GM21786 (cell line): ENCODE measurements at regions not wholly inside any gene's neighbourhood (a gene's known extent, or its start where the extent isn't known, plus 50 kb on each side); places are given as distances from the start of the nearest gene placed in this dataset.
"Not testable (repeated sequence)": the region's sequence is repeated elsewhere in the genome, so short reads cannot be mapped to it uniquely, and the experiment has no call there.

ENCODE experiments used
- ATAC-seq: cut with Tn5 transposase; IDR thresholded peaks from one replicate; pipeline ENCODE4 v1.9.1; 2021; ENCODE audit not compliant: unreplicated experiment

DNA sequence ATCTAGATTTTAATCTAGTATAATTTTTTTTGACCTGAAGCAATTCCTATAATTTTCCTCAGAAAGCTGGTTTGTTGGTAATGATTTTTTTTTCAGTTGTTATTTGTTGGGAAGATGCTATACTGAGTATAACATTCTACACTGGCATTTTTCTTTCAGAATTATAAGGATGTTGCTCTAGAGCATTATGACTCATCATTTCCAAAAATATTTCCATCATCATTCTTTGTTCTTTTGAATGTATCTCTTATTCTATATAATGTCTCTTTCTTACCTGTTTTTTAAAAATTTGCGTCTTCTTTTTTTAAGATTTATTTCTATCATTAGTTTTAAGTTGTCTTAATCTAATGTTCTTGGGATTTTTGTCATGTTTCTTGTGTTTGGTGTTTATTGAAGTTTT is 356.5 kb upstream of the KCND2 start:
- ATAC-seq: no peak

DNA sequence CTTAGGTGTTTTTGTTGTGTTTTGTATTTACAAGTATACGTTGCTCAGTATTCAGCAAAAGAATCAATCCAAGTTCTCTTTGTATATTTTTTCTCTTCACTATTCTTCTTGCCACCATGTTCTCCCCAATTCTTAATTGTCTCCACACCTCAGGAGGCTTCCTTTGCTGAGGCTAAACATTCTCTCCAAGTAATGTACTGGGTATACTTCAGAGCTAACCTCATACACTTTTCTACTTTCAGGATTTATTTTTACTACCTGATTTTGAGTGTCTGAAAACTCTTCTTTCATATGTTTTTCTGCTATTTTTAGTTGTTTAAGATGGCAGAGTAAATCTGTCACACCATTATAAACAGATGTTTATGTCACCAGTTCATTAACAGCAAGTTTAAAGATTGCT is 354.8 kb upstream of the KCND2 start:
- no peak for ATAC-seq

DNA sequence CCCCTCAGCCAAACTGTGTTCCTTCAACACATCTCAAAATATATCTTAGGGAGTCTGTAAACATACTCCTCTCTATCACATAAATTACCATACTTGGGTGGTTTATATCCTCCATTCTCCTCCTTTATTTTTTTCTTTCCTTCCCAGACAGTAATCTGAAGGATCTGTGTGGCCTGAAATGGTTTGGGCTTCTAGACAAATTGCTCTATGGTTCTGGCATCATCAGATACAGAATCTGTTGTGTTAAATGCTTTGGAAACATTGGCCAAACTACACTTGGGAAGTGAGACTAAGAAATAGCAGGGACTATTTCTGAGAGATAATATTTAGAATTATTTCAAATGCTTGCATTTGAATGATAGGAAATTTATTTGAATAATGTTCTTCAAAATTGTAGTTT is 353.0 kb upstream of the KCND2 start:
- no peak for ATAC-seq

DNA sequence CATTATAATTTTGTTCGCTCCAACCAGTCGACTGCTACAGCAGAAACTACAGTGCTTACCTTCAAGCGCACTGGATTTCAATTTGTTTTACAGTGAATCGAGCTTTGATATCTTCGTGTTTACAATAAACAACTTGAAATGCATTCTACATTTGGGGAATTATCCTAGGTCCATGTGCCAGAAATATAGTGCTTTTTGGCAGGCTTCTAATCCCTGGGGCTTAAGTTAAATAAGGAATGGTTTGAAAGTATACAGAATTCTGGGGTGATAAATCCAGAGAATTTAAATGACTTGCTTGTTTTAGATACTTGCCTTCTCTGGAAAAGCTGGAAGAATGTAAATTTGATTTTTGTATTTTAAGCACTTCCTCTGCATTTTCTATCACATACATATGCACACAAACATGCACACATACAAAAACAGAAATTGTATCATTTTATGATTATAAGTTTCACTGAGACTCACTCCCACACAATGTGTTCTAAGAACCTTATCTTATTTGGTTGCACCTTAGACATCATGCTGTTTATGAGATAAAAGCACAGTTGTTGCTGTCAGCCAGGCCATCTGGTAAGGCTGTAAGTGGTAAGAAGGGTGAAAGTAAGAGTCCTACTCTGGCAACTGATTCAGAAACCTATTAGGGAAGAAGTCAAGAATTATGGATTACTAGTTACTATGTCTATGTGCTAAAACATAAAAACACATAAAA is 347.2 kb upstream of the KCND2 start:
- no peak for ATAC-seq

DNA sequence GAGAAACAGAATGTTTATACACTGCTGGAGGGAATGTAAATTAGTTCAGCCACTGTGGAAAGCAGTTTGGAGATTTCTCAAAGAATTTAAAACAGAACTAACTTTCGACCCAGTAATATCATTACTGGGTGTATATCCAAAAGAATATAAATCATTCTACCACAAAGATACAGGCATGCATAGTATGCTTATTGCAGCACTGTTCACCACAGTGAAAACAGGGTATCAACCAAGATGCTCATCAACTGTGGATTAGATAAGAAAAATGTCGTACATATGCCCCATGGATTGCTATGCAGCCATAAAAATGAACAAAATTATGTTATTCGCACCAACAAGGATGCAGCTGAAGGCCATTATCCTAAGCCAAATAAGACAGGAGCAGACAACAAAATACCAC is 343.1 kb upstream of the KCND2 start:
- ATAC-seq: no peak

DNA sequence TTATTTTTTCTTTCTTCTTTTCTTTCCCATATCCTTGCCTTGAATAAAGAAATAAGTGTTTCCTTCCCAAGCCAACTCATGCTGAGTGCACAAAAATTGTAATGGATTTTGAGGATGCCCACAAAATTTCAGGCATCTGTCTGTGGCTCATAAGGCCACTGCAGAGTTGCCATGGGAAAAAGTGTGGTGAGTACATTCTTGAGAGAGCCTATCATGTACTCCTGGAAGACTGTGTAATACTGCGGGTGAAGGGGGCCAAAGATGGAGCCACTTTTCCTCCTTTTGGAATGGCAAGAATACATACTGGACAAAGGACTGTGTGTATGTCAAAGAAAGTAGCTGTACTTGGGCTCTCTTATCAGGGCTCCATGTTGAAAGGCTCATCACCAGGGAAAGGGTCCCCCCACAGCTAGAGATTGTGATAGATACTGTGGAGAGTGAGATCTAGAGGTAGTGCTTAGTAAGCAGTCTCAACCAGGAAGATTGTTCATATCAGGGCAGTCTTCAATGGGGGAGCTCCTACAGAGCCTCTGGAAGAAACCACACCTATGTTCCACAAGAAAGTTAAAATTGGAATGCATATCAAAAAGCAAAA is 341.6 kb upstream of the KCND2 start:
- ATAC-seq: no peak

DNA sequence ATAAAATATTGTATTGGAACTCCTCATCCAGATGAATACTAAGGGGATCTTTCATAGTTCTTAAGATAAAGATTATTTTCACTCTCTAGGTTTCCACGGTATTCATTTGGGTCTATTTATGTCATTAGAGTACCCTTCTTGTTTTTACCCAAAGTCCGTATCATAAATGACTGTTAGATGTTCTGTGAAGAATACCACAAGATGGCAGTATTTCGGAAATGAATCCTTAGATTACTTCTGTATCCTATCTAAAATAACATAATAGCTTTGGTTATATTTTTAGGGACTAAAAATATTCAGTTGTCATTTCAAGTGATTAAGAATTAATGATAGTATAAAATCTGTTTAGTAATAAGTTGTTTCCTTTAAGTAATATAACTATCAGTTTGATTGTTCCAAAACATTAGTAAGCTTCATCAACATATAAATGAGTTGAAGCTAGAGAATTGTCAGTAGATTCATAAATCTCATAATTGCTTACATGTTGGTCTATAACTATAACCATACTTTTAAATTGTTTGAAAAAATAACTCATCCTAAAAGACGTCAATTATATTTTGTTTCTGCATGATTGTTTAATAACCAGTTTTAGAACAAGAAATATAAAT is 337.5 kb upstream of the KCND2 start:
- ATAC-seq: peak; percentile 75

DNA sequence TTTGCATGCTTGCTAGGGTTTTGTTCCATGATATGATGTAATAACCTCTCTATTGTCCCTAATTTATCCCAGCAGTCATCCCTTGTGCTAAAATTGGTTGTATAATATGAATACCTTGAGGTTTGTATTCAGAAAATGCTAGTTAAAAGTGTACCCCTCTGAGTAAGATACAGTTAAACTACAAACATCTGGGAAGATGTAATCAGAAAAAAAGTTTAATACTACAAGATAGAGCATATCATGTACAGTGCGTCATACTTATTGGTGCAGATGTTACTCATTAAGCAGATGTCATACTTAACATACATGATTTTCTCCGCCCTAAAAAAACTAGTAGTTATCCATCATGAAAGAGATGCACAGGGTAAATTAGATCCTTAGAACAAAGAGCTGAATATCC is 336.1 kb upstream of the KCND2 start:
- ATAC-seq: no peak

DNA sequence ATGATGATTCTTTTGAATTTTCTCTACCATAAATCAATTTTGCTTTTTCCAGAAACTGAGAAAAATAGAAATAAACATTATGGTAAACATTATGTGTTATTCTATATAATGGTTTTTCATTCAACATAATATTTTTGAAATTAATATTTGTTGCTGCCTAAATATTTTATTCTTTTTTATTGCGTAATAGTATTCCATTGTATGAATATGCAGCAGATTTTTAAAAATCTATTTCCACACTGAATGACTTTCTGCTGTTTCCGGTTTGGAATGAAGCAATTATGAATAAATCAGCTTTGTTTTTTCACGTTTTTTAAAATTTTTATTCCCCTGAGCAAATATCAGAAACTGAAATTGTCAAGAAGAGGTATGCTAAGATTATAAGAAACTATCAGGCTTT is 335.2 kb upstream of the KCND2 start:
- ATAC-seq: no peak

DNA sequence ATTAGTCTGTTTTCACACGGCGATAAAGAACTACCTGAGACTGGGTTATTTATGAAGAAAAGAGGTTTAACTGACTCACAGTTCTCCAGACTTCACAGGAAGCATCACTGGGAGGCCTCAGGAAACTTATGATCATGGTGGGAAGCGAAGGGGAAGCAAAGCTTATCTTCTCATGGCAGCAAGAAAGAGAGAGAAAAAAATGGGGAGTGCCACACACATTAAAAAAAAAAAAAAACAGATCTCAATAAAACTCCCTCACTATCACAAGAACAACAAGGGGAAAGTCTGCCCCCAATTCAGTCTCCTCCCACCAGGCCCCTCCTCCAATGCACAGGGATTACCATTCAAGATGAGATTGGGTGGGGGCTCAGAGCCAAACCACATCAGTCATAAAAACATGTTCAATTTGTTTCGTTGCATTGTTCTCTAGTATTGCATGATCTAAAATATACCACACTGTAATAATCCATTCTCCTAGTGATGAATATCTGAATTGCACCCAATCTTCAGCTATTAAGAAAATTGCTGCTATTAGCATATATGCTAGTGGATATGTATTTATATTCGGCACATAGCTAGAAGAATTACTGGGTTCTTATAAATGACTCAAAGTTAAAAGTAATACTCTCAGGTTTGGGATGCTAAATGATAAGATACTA is 328.9 kb upstream of the KCND2 start:
- ATAC-seq: no peak

DNA sequence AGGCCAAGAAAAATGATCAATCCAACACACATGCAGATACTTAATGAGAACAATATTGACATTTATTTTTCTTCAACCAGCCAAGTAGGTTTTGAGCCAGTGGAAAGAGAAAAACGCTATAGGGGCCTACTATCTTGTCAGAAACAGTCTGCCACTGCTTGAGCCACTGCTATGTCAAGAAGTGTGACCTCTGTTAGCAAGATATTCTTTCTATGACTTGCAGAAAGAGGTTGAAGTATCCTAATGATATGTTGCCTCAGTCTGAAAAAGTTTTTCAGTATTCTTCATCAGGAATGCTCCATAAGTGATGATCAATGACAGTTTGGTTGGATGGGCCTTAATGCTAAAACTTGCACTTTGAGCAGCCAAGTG is 328.4 kb upstream of the KCND2 start:
- ATAC-seq: no peak

DNA sequence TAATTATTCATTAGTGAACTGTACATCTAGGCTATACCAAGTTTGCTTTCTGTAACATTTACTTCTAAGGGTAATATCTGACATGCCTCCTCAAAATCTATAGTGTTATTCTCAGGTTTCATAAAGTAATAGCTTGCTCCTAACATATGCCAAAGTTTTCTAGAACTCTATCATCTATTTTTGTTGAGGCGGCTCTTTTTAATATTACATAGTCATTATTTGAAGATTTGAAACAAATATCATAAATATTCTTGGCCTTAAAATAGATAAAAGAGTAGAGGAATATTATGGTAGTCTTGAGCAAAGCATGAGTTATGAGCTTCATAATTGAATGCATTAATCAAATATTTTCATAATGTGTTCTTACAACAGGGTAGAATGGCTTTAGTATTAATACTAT is 327.2 kb upstream of the KCND2 start:
- ATAC-seq: no peak

DNA sequence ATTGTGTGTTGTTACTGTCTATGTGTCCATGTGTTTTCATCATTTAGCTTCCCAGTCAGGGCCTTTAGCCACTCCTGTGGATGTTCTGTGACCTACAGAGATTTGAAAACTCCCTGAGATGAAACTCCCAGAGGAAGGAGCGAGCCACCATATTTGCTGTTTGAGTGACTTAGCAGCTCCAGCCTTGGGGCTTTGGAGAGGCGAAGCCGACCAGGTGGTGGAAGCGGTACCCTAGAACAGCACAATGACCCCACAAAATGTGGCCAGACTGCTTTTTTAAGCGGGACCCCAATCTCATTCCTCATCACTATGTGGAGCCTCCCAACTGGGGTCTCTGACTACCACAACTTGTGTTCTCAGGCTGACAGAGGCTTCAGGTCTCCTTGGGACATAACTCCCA is 323.9 kb upstream of the KCND2 start:
- ATAC-seq: no peak

DNA sequence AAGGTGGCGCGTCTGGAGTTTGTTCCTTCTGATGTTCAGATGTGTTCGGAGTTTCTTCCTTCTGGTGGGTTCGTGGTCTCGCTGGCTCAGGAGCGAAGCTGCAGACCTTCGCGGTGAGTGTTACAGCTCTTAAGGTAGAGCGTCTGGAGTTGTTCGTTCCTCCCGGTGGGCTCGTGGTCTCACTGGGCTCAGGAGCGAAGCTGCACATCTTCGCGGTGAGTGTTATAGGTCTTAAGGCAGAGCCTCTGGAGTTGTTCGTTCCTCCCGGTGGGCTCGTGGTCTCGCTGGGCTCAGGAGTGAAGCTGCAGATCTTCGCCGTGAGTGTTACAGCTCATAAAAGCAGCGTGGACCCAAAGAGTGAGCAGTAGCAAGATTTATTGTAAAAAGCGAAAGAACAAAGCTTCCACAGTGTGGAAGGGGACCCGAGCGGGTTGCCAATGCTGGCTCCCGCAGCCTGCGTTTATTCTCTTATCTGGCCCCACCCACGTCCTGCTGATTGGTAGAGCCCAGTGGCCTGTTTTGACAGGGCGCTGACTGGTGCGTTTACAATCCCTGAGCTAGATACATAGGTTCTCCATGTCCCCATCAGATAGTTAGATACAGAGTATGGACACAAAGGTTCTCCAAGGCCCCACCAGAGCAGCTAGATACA is 322.5 kb upstream of the KCND2 start:
- ATAC-seq: not testable (repeated sequence)

DNA sequence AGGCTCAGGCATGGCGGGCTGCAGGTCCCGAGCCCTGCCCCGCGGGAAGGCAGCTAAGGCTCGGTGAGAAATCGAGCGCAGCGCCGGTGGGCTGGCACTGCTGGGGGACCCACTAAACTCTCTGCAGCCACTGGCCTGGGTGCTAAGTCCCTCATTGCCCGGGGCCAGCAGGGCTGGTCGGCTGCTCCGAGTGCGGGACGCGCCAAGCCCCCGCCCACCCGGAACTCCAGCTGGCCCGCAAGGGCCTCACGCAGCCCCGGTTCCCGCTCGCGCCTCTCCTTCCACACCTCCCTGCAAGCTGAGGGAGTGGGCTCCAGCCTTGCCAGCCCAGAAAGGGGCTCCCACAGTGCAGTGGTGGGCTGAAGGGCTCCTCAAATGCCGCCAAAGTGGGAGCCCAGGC is 321.4 kb upstream of the KCND2 start:
- not testable (repeated sequence) for ATAC-seq

DNA sequence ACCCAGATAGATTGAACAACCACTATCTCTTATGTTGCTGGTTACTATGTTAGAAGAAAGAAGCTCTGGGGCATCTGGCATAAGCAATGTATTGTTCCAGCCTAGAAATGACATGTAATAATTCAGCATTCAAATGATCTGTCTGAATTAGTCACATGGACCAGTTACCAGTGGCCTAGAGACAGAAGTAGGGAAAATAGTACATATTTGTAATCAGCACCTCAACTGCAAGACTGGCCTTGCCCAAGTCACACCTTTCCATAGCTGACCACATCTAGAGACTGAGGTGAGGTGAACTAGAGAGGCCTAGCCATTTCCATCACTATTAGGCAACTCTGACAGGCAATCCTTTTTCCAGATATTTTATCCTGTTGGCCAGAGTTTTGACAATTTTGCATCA is 315.6 kb upstream of the KCND2 start:
- ATAC-seq: no peak

DNA sequence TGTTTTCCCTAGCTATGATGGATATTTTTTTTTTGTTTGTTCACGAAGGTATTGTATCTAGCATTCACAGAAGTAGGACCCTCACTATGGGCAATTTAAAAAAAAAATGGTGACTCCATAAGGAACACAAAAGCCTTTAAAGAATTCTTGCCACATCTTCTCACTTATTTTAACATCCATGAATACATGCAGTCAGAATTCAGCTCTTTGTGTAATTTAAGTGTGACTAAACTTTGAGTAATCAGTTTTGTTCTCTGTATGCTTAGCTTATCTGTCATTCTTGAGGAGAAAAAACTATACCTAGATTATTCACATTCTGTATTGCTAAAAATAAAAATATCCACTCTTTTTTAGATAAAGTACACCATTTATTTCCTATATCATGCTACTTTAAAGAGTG is 313.2 kb upstream of the KCND2 start:
- no peak for ATAC-seq

DNA sequence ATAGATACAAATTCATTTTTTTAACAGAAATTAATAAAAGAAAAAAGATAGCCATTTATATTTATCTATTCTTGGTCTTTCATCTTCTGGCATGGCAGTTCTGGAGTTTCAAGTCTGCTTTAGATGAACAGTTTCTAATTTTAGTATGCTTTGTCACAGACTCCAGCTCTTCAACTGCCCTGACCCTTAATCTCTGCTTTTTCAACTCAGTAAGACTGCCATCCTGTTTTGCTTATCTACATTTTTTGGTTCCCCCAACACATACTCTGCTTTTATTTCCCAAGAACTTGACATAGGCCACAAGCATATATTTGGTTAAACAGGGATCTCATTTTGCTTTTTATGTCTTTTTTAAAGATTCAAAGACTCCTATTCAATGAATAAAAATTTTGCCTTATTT is 309.3 kb upstream of the KCND2 start:
- no peak for ATAC-seq

DNA sequence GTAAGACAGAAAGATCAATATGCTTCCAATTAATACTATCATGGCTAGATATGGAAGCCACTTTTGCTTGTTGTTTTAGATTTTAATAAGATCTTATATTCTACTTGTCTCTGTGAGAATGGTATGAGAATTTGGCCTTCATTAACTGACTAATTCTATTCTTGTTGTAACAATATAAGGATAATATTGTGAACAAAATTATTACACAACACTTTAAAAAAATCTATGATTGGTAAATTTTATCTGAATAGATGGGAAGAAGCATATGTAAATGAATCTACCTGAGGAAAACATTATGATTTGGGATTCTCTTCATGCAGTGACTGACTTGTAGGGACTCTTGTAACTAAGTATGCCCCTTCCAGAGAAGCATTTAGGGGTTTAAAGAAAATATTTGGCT is 308.9 kb upstream of the KCND2 start:
- ATAC-seq: no peak

DNA sequence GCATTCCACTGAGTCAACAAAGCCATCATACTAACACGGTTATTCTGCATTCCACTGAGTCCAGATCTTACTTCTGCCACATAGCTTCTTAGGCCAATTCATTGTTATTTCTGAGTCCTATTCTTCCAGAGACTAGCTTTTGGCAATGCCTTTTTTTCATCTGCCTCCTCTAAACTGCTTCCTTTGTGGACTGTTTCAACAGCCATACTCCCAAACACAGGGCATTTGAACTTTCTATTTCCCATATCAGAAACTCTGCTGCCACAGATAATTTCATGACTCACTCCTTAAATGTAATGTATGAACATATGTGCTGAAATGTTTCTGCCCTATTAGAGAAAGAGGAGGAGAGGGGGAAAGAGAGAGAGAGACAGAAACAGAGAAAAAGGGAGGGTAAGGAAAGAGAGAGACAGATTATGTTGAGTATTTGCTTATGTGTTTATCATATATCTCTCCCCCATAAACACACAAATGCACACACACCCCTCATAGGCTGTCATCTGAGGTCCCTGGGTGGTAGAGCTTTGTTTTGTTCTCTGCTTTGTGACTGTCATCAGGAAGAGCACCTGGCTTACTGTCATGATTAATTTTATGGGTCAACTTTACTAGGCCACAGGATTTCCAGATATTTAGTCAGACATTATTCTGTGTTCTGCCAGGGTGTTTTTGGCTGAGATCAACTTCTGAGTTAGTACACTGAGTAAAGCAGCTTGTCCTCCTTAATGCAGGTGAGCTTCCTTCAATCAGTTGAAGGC is 308.0 kb upstream of the KCND2 start:
- no peak for ATAC-seq

DNA sequence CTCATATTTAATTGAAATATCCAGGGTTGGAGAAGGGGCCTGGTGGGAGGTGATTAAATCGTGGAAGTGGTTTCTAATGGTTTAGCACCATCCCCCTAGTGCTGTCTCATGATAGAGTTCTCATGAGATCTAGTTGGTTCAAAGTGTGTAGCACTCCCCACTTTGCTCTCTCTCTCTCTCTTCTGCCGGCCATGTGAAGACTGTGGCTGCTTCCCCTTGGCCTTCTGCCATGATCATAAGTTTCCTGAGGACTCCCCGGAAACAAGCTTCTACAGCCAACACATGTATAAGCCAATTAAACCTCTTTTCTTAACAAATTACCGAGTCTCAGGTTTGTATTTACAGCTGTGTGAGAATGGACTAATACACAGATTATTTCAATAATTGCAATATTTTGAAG is 305.8 kb upstream of the KCND2 start:
- ATAC-seq: no peak
